Caco-2 (cell line): ENCODE measurements at regions not wholly inside any gene's neighbourhood (a gene's known extent, or its start where the extent isn't known, plus 50 kb on each side); places are given as distances from the start of the nearest gene placed in this dataset.

ENCODE experiments used
- BruUV-seq: library from RNA; stranded (reverse); fragments of 400-500 nt; replicated peaks from 2 replicates; lab custom pipeline; 2021; lab: Mats Ljungman, UMichigan
- CTCF ChIA-PET: fragments of 300-600 bp; sonication (Branson Sonifier 250); formaldehyde crosslinking; loops from one replicate; lab custom pipeline; 2022; ENCODE audit warnings: antibody characterized with exemption; lab: Charles Lee
- POLR2A ChIA-PET: fragments of 300-600 bp; sonication (Branson Sonifier 250); formaldehyde crosslinking; loops from one replicate; lab custom pipeline; 2022; ENCODE audit warnings: antibody characterized with exemption; lab: Charles Lee
- DNase-seq, 2 experiments: peaks; one replicate each; pipeline versions ENCODE4 v3.0.0 to v3.0.0-alpha.2; 2020 to 2022
- H3K27me3 ChIP-seq: replicated peaks from 2 replicates; pipeline ENCODE4 v1.6.0; 2011; ENCODE audit warnings: low read length; ENCODE audit not compliant: control insufficient read depth, insufficient read depth
- H3K36me3 ChIP-seq: 2 replicates; pipeline ENCODE4 v1.5.1; 2011; ENCODE audit warnings: low read length; ENCODE audit not compliant: control insufficient read depth, insufficient read depth
- H3K4me1 ChIP-seq: fragments of 250-450 bp; sonication (Bioruptor Pico); 2 replicates; pipeline ENCODE4 v1.5.1; 2020; ENCODE audit warnings: mild to moderate bottlenecking
- H3K4me3 ChIP-seq: 2 replicates; pipeline ENCODE4 v1.5.1; 2011; ENCODE audit warnings: low read depth, mild to moderate bottlenecking, control low read depth, low read length
- H3K9me3 ChIP-seq: fragments of 250-450 bp; sonication (Bioruptor Pico); 2 replicates; pipeline ENCODE4 v1.5.1; 2020; ENCODE audit warnings: mild to moderate bottlenecking, moderate library complexity
- H3K27ac Mint-ChIP-seq: one replicate; pipeline ENCODE4 v1.8.0; 2022; ENCODE audit warnings: mixed read lengths; ENCODE audit not compliant: unreplicated experiment
- H3K27me3 Mint-ChIP-seq: one replicate; pipeline ENCODE4 v1.8.0; 2022; ENCODE audit warnings: mixed read lengths; ENCODE audit not compliant: insufficient read depth, unreplicated experiment
- H3K36me3 Mint-ChIP-seq: one replicate; pipeline ENCODE4 v1.8.0; 2022; ENCODE audit warnings: mild to moderate bottlenecking, mixed read lengths; ENCODE audit not compliant: insufficient read depth, unreplicated experiment
- H3K4me1 Mint-ChIP-seq: one replicate; pipeline ENCODE4 v1.8.0; 2022; ENCODE audit warnings: low read depth, mixed read lengths; ENCODE audit not compliant: unreplicated experiment
- H3K4me3 Mint-ChIP-seq: one replicate; pipeline ENCODE4 v1.8.0; 2022; ENCODE audit warnings: mild to moderate bottlenecking, moderate library complexity, mixed read lengths; ENCODE audit not compliant: unreplicated experiment
- H3K9me3 Mint-ChIP-seq: one replicate; pipeline ENCODE4 v1.8.0; 2022; ENCODE audit warnings: mixed read lengths; ENCODE audit not compliant: unreplicated experiment
- CTCF ChIP-seq, 2 experiments: fragments of 200-600 bp in 1 of 2; IDR thresholded peaks; 1 replicate in 1 of 2; 2 replicates in 1 of 2; pipeline versions ENCODE4 v1.5.1 to v1.8.0; 2011 to 2022; ENCODE audit warnings: antibody characterized with exemption in 1 of 2, control low read depth in 1 of 2, inconsistent platforms in 1 of 2, low read depth in 1 of 2, low read length in 1 of 2, mild to moderate bottlenecking in 1 of 2, moderate library complexity in 1 of 2; ENCODE audit not compliant: insufficient read depth in 1 of 2, severe bottlenecking in 1 of 2, unreplicated experiment in 1 of 2
- intact Hi-C: fragments of 100-400 bp; cut with micrococcal nuclease; formaldehyde crosslinking; loops from one replicate; pipeline ENCODE4 v1.10.0; 2022; ENCODE audit not compliant: unreplicated experiment

- no TSS peak for BruUV-seq
- Histone ChIP-seq H3K4me3 (no peak overlapping the region), H3K27me3 (no peaks in the 10 kb centered on the region), H3K4me1 (peaks cover 8% of the 10 kb centered on the region; the same call in 1 of the 2 replicates), H3K36me3 (no peaks in the 10 kb centered on the region), H3K9me3 (no peaks in the 10 kb centered on the region)
- no peak overlapping the region for H3K4me3 Mint-ChIP-seq
- no peaks in the 10 kb centered on the region for H3K27me3 Mint-ChIP-seq
- intact Hi-C loops = loop anchor here (1.0 to 2.0 kb wide), 2 partner anchors 357 to 416 kb away; partner anchors contain the start of gene PARM1
- DNase-seq = peak in 1 of 2 experiments; percentile 25
- no peaks in the 10 kb centered on the region for H3K9me3 Mint-ChIP-seq
- H3K36me3 Mint-ChIP-seq = no peaks in the 10 kb centered on the region
- ChIA-PET CTCF (interaction anchor here (0.5 to 1.1 kb wide), 3 partner anchors 179 to 357 kb away, joined by 3 to 9 read pairs (median 4); partner anchors contain the start of gene PARM1), POLR2A (no interaction called here)
- H3K27ac Mint-ChIP-seq = no peak overlapping the region
- peaks cover 15% of the 10 kb centered on the region for H3K4me1 Mint-ChIP-seq
- peak in 1 of 2 experiments; percentile 30 for TF ChIP-seq CTCF (IDR thresholded peaks at IDR 0.05; ENCODE audit: insufficient read depth in 1 of 2, low read depth in 1 of 2, low read length in 1 of 2, severe bottlenecking in 1 of 2, unreplicated experiment in 1 of 2)
These were observed 224.2 kb downstream of the RCHY1 start for GRCh38 chr4:75289914-75290582.

- ChIA-PET CTCF (no interaction called here), POLR2A (no interaction called here)
- Histone ChIP-seq H3K27me3 (no peaks in the 10 kb centered on the region), H3K4me1 (peaks cover 8% of the 10 kb centered on the region; the same call in 1 of the 2 replicates), H3K4me3 (no peak overlapping the region), H3K36me3 (no peaks in the 10 kb centered on the region), H3K9me3 (no peaks in the 10 kb centered on the region)
- Mint-ChIP-seq H3K4me1 (peaks cover 15% of the 10 kb centered on the region), H3K4me3 (no peak overlapping the region), H3K36me3 (no peaks in the 10 kb centered on the region), H3K27me3 (no peaks in the 10 kb centered on the region), H3K27ac (no peak overlapping the region), H3K9me3 (no peaks in the 10 kb centered on the region)
- intact Hi-C loops = no loop called here
- no peak for DNase-seq
- no TSS peak for BruUV-seq
- no peak for TF ChIP-seq CTCF (IDR thresholded peaks at IDR 0.05; ENCODE audit: insufficient read depth in 1 of 2, low read depth in 1 of 2, low read length in 1 of 2, severe bottlenecking in 1 of 2, unreplicated experiment in 1 of 2)
These were observed 226.3 kb downstream of the RCHY1 start for GRCh38 chr4:75287738-75288517.

- intact Hi-C loops = no loop called here
- Histone ChIP-seq H3K36me3 (no peaks in the 10 kb centered on the region), H3K4me1 (peaks cover 8% of the 10 kb centered on the region; the same call in 1 of the 2 replicates), H3K27me3 (no peaks in the 10 kb centered on the region), H3K9me3 (no peaks in the 10 kb centered on the region), H3K4me3 (no peak overlapping the region)
- no peak for TF ChIP-seq CTCF (IDR thresholded peaks at IDR 0.05; ENCODE audit: insufficient read depth in 1 of 2, low read depth in 1 of 2, low read length in 1 of 2, severe bottlenecking in 1 of 2, unreplicated experiment in 1 of 2)
- no peaks in the 10 kb centered on the region for H3K9me3 Mint-ChIP-seq
- CTCF ChIA-PET = no interaction called here
- no peaks in the 10 kb centered on the region for H3K27me3 Mint-ChIP-seq
- POLR2A ChIA-PET = no interaction called here
- no peaks in the 10 kb centered on the region for H3K36me3 Mint-ChIP-seq
- H3K4me1 Mint-ChIP-seq = peaks cover 15% of the 10 kb centered on the region
- no peak overlapping the region for H3K4me3 Mint-ChIP-seq
- H3K27ac Mint-ChIP-seq = no peak overlapping the region
- no peak for DNase-seq
- BruUV-seq = no TSS peak
These were observed 228.4 kb downstream of the RCHY1 start for GRCh38 chr4:75285837-75286236.
